Panc1 (cell line): ENCODE measurements at regions not wholly inside any gene's neighbourhood (a gene's known extent, or its start where the extent isn't known, plus 50 kb on each side); places are given as distances from the start of the nearest gene placed in this dataset.
"Not testable (repeated sequence)": the region's sequence is repeated elsewhere in the genome, so short reads cannot be mapped to it uniquely, and the experiment has no call there.

Experiments used
- ATAC-seq: fragments of 200-7000 bp; cut with Tn5 transposase; 2 replicates; pipeline ENCODE4 v1.9.1; 2020; ENCODE audit warnings: mild to moderate bottlenecking, moderate library complexity
- BruUV-seq: library from RNA; stranded (reverse); fragments of 400-500 nt; replicated peaks from 2 replicates; lab custom pipeline; 2021; lab: Mats Ljungman, UMichigan
- CTCF ChIA-PET: fragments of 300-600 bp; sonication (Branson Sonifier 250); formaldehyde crosslinking; loops from one replicate; lab custom pipeline; 2022; ENCODE audit warnings: antibody characterized with exemption; lab: Charles Lee
- POLR2A ChIA-PET: fragments of 300-600 bp; sonication (Branson Sonifier 250); formaldehyde crosslinking; loops from one replicate; lab custom pipeline; 2022; ENCODE audit warnings: antibody characterized with exemption; lab: Charles Lee
- DNase-seq: peaks from one replicate; pipeline ENCODE4 v3.0.0-alpha.2; 2010; ENCODE audit warnings: low read depth, low spot score
- H3K27ac ChIP-seq: 2 replicates; pipeline ENCODE4 v1.5.1; 2011; ENCODE audit warnings: mild to moderate bottlenecking, low read length, inconsistent platforms
- H3K27me3 ChIP-seq: fragments of 200-500 bp; sonication (Bioruptor generic); 2 replicates; pipeline ENCODE4 v1.6.0; 2014; ENCODE audit warnings: low read length, inconsistent platforms; ENCODE audit not compliant: control insufficient read depth, insufficient read depth
- H3K36me3 ChIP-seq: fragments of 200-500 bp; sonication (Bioruptor generic); 2 replicates; pipeline ENCODE4 v1.5.1; 2014; ENCODE audit warnings: inconsistent platforms, mild to moderate bottlenecking, low read length, moderate library complexity; ENCODE audit not compliant: control insufficient read depth, insufficient read depth
- H3K4me1 ChIP-seq: 2 replicates; pipeline ENCODE4 v1.5.1; 2011; ENCODE audit warnings: inconsistent platforms, mild to moderate bottlenecking, low read length, moderate library complexity; ENCODE audit not compliant: control insufficient read depth, insufficient read depth
- H3K4me3 ChIP-seq, 2 experiments: 2 replicates each; pipeline ENCODE4 v1.5.1; 2011 to 2012; ENCODE audit warnings: low read depth in 2 of 2, low read length in 2 of 2, mild to moderate bottlenecking in 2 of 2, inconsistent platforms in 1 of 2, moderate library complexity in 1 of 2
- H3K9me3 ChIP-seq: fragments of 200-500 bp; sonication (Bioruptor generic); 2 replicates; pipeline ENCODE4 v1.5.1; 2014; ENCODE audit warnings: low read depth, mild to moderate bottlenecking, inconsistent platforms, low read length, moderate library complexity; ENCODE audit not compliant: control insufficient read depth, insufficient read depth
- CTCF ChIP-seq: fragments of 450-650 bp; IDR thresholded peaks from 2 replicates; pipeline ENCODE4 v1.5.1; 2017; ENCODE audit warnings: mild to moderate bottlenecking
- POLR2AphosphoS5 ChIP-seq: IDR thresholded peaks from 2 replicates; pipeline ENCODE4 v1.6.1; 2012; ENCODE audit warnings: mild to moderate bottlenecking, low read depth, low read length, moderate library complexity
- SIN3A ChIP-seq: IDR thresholded peaks from 2 replicates; pipeline ENCODE4 v1.6.1; 2012; ENCODE audit warnings: low read depth, mild to moderate bottlenecking, low read length, moderate library complexity, borderline replicate concordance; ENCODE audit not compliant: insufficient read depth
- TCF7L2 ChIP-seq: IDR thresholded peaks from 2 replicates; pipeline ENCODE4 v1.6.1; 2011; ENCODE audit warnings: mild to moderate bottlenecking, low read depth, low read length, inconsistent platforms
- in situ Hi-C: cut with HindIII; loops from 2 replicates; pipeline ENCODE4 v1.10.0; 2016; ENCODE audit warnings: low sequenced_read_pairs, low pct_unique_long_range_greater_than_20kb
- intact Hi-C: fragments of 100-400 bp; cut with micrococcal nuclease; formaldehyde crosslinking; loops from one replicate; pipeline ENCODE4 v1.10.0; 2022; ENCODE audit not compliant: unreplicated experiment
- TF ChIP-seq, protein P1 (sequence below), 2 experiments: IDR thresholded peaks; 2 replicates each; pipeline ENCODE4 v1.6.1; 2011 to 2012; ENCODE audit warnings: low read depth in 2 of 2, control low read depth in 1 of 2, low read length in 1 of 2, mild to moderate bottlenecking in 1 of 2, moderate library complexity in 1 of 2; ENCODE audit not compliant: insufficient read depth in 1 of 2

- H3K4me3 ChIP-seq, BruUV-seq, H3K36me3 ChIP-seq, ATAC-seq, H3K4me1 ChIP-seq, DNase-seq, POLR2A ChIA-PET, H3K27me3 ChIP-seq, CTCF ChIA-PET, in situ Hi-C loops, intact Hi-C loops, H3K9me3 ChIP-seq, H3K27ac ChIP-seq: not testable (repeated sequence)
Measured at GRCh38 chr3:178119608-178120295, 416.5 kb upstream of the KCNMB2 start.

GRCh38 chr3:178120367-178120766 is 415.9 kb upstream of the KCNMB2 start:
- ATAC-seq (no peak), DNase-seq (no peak)
- no peaks in the 10 kb centered on the region for H3K9me3 ChIP-seq
- ChIA-PET CTCF (no interaction called here), POLR2A (no interaction called here)
- BruUV-seq = no TSS peak
- H3K4me1 ChIP-seq = no peaks in the 10 kb centered on the region
- no peak overlapping the region for H3K27ac ChIP-seq
- no peaks in the 10 kb centered on the region for H3K36me3 ChIP-seq
- intact Hi-C loops = no loop called here
- TF ChIP-seq, protein P1, sequence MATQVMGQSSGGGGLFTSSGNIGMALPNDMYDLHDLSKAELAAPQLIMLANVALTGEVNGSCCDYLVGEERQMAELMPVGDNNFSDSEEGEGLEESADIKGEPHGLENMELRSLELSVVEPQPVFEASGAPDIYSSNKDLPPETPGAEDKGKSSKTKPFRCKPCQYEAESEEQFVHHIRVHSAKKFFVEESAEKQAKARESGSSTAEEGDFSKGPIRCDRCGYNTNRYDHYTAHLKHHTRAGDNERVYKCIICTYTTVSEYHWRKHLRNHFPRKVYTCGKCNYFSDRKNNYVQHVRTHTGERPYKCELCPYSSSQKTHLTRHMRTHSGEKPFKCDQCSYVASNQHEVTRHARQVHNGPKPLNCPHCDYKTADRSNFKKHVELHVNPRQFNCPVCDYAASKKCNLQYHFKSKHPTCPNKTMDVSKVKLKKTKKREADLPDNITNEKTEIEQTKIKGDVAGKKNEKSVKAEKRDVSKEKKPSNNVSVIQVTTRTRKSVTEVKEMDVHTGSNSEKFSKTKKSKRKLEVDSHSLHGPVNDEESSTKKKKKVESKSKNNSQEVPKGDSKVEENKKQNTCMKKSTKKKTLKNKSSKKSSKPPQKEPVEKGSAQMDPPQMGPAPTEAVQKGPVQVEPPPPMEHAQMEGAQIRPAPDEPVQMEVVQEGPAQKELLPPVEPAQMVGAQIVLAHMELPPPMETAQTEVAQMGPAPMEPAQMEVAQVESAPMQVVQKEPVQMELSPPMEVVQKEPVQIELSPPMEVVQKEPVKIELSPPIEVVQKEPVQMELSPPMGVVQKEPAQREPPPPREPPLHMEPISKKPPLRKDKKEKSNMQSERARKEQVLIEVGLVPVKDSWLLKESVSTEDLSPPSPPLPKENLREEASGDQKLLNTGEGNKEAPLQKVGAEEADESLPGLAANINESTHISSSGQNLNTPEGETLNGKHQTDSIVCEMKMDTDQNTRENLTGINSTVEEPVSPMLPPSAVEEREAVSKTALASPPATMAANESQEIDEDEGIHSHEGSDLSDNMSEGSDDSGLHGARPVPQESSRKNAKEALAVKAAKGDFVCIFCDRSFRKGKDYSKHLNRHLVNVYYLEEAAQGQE (IDR thresholded peaks at IDR 0.05; ENCODE audit: insufficient read depth in 1 of 2, low read depth in 2 of 2, low read length in 1 of 2) = no peak
- in situ Hi-C loops = no loop called here
- no peaks in the 10 kb centered on the region for H3K27me3 ChIP-seq
- H3K4me3 ChIP-seq = no peak overlapping the region

DNA sequence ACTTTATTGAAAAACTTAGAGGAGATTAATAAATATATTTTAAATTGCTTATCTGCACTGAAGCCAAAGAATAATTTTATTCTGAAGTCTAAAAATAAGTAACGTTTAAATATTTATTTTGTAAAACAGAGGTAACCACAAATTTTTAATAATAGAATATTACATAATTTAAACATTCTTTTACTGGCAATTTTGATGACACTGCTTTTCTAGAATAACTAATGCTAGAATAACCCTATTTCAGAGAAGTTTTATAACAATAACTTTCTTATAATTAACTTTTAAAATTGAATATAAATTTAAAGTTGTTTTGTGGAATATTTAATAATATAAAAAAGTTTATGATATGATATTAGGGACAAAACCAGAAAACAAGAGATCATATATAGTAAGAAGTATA is 409.6 kb upstream of the KCNMB2 start:
- H3K36me3 ChIP-seq = no peaks in the 10 kb centered on the region
- no peaks in the 10 kb centered on the region for H3K9me3 ChIP-seq
- ChIA-PET POLR2A (no interaction called here), CTCF (no interaction called here)
- H3K27me3 ChIP-seq = no peaks in the 10 kb centered on the region
- TF ChIP-seq POLR2AphosphoS5 (no peak), CTCF (no peak), TCF7L2 (no peak), SIN3A (no peak)
- TF ChIP-seq, protein P1 (IDR thresholded peaks at IDR 0.05; ENCODE audit: insufficient read depth in 1 of 2, low read depth in 2 of 2, low read length in 1 of 2) = no peak
- no peak for DNase-seq
- intact Hi-C loops = no loop called here
- in situ Hi-C loops = no loop called here
- no TSS peak for BruUV-seq
- H3K4me3 ChIP-seq = no peak overlapping the region
- H3K4me1 ChIP-seq = no peaks in the 10 kb centered on the region
- no peak for ATAC-seq
- H3K27ac ChIP-seq = no peak overlapping the region
